Astrocyte (in vitro differentiated cells and primary cell): ENCODE measurements at regions not wholly inside any gene's neighbourhood (a gene's known extent, or its start where the extent isn't known, plus 50 kb on each side); places are given as distances from the start of the nearest gene placed in this dataset.

ENCODE experiments used
- DNase-seq: peaks from one replicate; pipeline ENCODE4 v3.0.0-alpha.2; 2010; ENCODE audit warnings: low read depth
- FAIRE-seq: peaks from 2 replicates; lab custom pipeline; 2011; peaks lifted over from hg19 to GRCh38; lab: Jason Lieb, UNC
- H2AFZ ChIP-seq: 2 replicates; pipeline ENCODE4 v1.6.0; 2012; ENCODE audit warnings: low read depth, low read length, inconsistent platforms
- H3K27ac ChIP-seq: 2 replicates; pipeline ENCODE4 v1.5.1; 2011; ENCODE audit warnings: low read depth, low read length, inconsistent platforms
- H3K27me3 ChIP-seq: 2 replicates; pipeline ENCODE4 v1.6.0; 2011; ENCODE audit warnings: low read length, inconsistent platforms; ENCODE audit not compliant: insufficient read depth
- H3K36me3 ChIP-seq: 2 replicates; pipeline ENCODE4 v1.5.1; 2011; ENCODE audit warnings: low read length, inconsistent platforms; ENCODE audit not compliant: insufficient read depth
- H3K4me1 ChIP-seq: 2 replicates; pipeline ENCODE4 v1.5.1; 2011; ENCODE audit warnings: low read length, inconsistent platforms; ENCODE audit not compliant: insufficient read depth
- H3K4me2 ChIP-seq: 2 replicates; pipeline ENCODE4 v1.6.0; 2012; ENCODE audit warnings: low read length, inconsistent platforms
- H3K4me3 ChIP-seq: 2 replicates; pipeline ENCODE4 v1.5.1; 2011; ENCODE audit warnings: low read depth, mild to moderate bottlenecking, low read length, inconsistent platforms; ENCODE audit not compliant: insufficient read depth
- H3K79me2 ChIP-seq: 2 replicates; pipeline ENCODE4 v1.6.0; 2012; ENCODE audit warnings: mild to moderate bottlenecking, low read length, inconsistent platforms; ENCODE audit not compliant: insufficient read depth
- H3K9ac ChIP-seq: 2 replicates; pipeline ENCODE4 v1.6.0; 2012; ENCODE audit warnings: mild to moderate bottlenecking, low read length, inconsistent platforms
- H3K9me3 ChIP-seq: 2 replicates; pipeline ENCODE4 v1.5.1; 2012; ENCODE audit warnings: low read depth, mild to moderate bottlenecking, low read length, inconsistent platforms; ENCODE audit not compliant: insufficient read depth
- H4K20me1 ChIP-seq: 2 replicates; pipeline ENCODE4 v1.6.0; 2012; ENCODE audit warnings: low read length, inconsistent platforms; ENCODE audit not compliant: insufficient read depth
- H3K27ac Mint-ChIP-seq: one replicate; pipeline ENCODE4 v1.8.0; 2021; ENCODE audit warnings: mild to moderate bottlenecking, mixed read lengths; ENCODE audit not compliant: unreplicated experiment
- H3K27me3 Mint-ChIP-seq: one replicate; pipeline ENCODE4 v1.8.0; 2021; ENCODE audit warnings: low read depth, mixed read lengths; ENCODE audit not compliant: unreplicated experiment
- H3K36me3 Mint-ChIP-seq: one replicate; pipeline ENCODE4 v1.8.0; 2021; ENCODE audit warnings: low read depth, mixed read lengths; ENCODE audit not compliant: unreplicated experiment
- H3K4me1 Mint-ChIP-seq: one replicate; pipeline ENCODE4 v1.8.0; 2021; ENCODE audit warnings: low read depth, mixed read lengths; ENCODE audit not compliant: unreplicated experiment
- H3K4me3 Mint-ChIP-seq: one replicate; pipeline ENCODE4 v1.8.0; 2021; ENCODE audit warnings: mild to moderate bottlenecking, moderate library complexity, mixed read lengths; ENCODE audit not compliant: unreplicated experiment
- H3K9me3 Mint-ChIP-seq: one replicate; pipeline ENCODE4 v1.8.0; 2021; ENCODE audit warnings: mild to moderate bottlenecking, mixed read lengths; ENCODE audit not compliant: unreplicated experiment
- CTCF ChIP-seq: IDR thresholded peaks from 2 replicates; pipeline ENCODE4 v1.5.1; 2011; ENCODE audit warnings: low read depth, mild to moderate bottlenecking, inconsistent platforms, low read length, moderate library complexity; ENCODE audit not compliant: insufficient read depth
- EZH2 ChIP-seq: IDR thresholded peaks from 2 replicates; pipeline ENCODE4 v1.6.1; 2012; ENCODE audit warnings: mild to moderate bottlenecking, low read length, inconsistent platforms; ENCODE audit not compliant: insufficient read depth

GRCh38 chr4:16322183-16322582 lies 95.9 kb upstream of the TAPT1 start:
- no peak overlapping the region for H3K4me2 ChIP-seq
- no peak for FAIRE-seq
- H4K20me1 ChIP-seq, result no peaks in the 10 kb centered on the region
- H3K4me1 Mint-ChIP-seq, result no peaks in the 10 kb centered on the region
- no peaks in the 10 kb centered on the region for H3K79me2 ChIP-seq
- no peaks in the 10 kb centered on the region for H3K9me3 Mint-ChIP-seq
- TF ChIP-seq EZH2 (no peak), CTCF (no peak)
- H3K36me3 Mint-ChIP-seq, result no peaks in the 10 kb centered on the region
- H3K27me3 Mint-ChIP-seq, result peaks cover 6% of the 10 kb centered on the region
- H3K9me3 ChIP-seq, result no peaks in the 10 kb centered on the region
- H3K9ac ChIP-seq, result no peak overlapping the region
- H3K4me1 ChIP-seq, result no peaks in the 10 kb centered on the region
- no peak overlapping the region for H3K27ac ChIP-seq
- H3K36me3 ChIP-seq, result no peaks in the 10 kb centered on the region
- DNase-seq, result no peak
- no peak overlapping the region for H2AFZ ChIP-seq
- no peak overlapping the region for H3K4me3 Mint-ChIP-seq
- H3K27ac Mint-ChIP-seq, result no peak overlapping the region
- H3K27me3 ChIP-seq, result no peaks in the 10 kb centered on the region
- H3K4me3 ChIP-seq, result no peak overlapping the region

- no peaks in the 10 kb centered on the region for H3K79me2 ChIP-seq
- no peak overlapping the region for H3K4me2 ChIP-seq
- no peak overlapping the region for H3K27ac ChIP-seq
- H3K4me1 Mint-ChIP-seq, result no peaks in the 10 kb centered on the region
- FAIRE-seq (no peak), DNase-seq (no peak)
- H3K4me3 Mint-ChIP-seq, result no peak overlapping the region
- H3K4me3 ChIP-seq, result no peak overlapping the region
- H3K4me1 ChIP-seq, result no peaks in the 10 kb centered on the region
- no peak overlapping the region for H2AFZ ChIP-seq
- H3K36me3 ChIP-seq, result no peaks in the 10 kb centered on the region
- no peaks in the 10 kb centered on the region for H3K9me3 ChIP-seq
- no peak overlapping the region for H3K27ac Mint-ChIP-seq
- no peak for TF ChIP-seq CTCF
- TF ChIP-seq EZH2, result no peak
- H3K9me3 Mint-ChIP-seq, result no peaks in the 10 kb centered on the region
- H3K27me3 Mint-ChIP-seq, result no peaks in the 10 kb centered on the region
- H3K9ac ChIP-seq, result no peak overlapping the region
- no peaks in the 10 kb centered on the region for H3K27me3 ChIP-seq
- H3K36me3 Mint-ChIP-seq, result no peaks in the 10 kb centered on the region
- no peaks in the 10 kb centered on the region for H4K20me1 ChIP-seq
These were observed 89.2 kb upstream of the TAPT1 start for GRCh38 chr4:16315456-16315855.

- Histone ChIP-seq H3K36me3 (no peaks in the 10 kb centered on the region), H3K9ac (no peak overlapping the region), H3K79me2 (no peaks in the 10 kb centered on the region), H3K4me2 (no peak overlapping the region), H3K4me1 (no peaks in the 10 kb centered on the region), H4K20me1 (no peaks in the 10 kb centered on the region), H3K27ac (no peak overlapping the region), H3K27me3 (no peaks in the 10 kb centered on the region), H3K4me3 (no peak overlapping the region), H2AFZ (no peak overlapping the region), H3K9me3 (no peaks in the 10 kb centered on the region)
- peaks cover 9% of the 10 kb centered on the region for H3K27me3 Mint-ChIP-seq
- H3K36me3 Mint-ChIP-seq, result no peaks in the 10 kb centered on the region
- H3K9me3 Mint-ChIP-seq, result peaks cover 4% of the 10 kb centered on the region
- DNase-seq, result no peak
- H3K4me1 Mint-ChIP-seq, result no peaks in the 10 kb centered on the region
- H3K27ac Mint-ChIP-seq, result no peak overlapping the region
- FAIRE-seq, result no peak
- no peak overlapping the region for H3K4me3 Mint-ChIP-seq
- TF ChIP-seq CTCF, result no peak
- TF ChIP-seq EZH2, result no peak
These were observed 84.3 kb upstream of the TAPT1 start for GRCh38 chr4:16310606-16311005.
